GM21576 (cell line): ENCODE measurements at regions not wholly inside any gene's neighbourhood (a gene's known extent, or its start where the extent isn't known, plus 50 kb on each side); places are given as distances from the start of the nearest gene placed in this dataset.

Experiments used
- ATAC-seq: cut with Tn5 transposase; IDR thresholded peaks from one replicate; pipeline ENCODE4 v1.9.1; 2021; ENCODE audit warnings: mild to moderate bottlenecking, moderate library complexity; ENCODE audit not compliant: unreplicated experiment

GRCh38 chr10:2867788-2868299, 199.5 kb upstream of the PFKP start:
- ATAC-seq, result no peak

- ATAC-seq, result no peak
Observed at GRCh38 chr10:2866569-2866968, 200.8 kb upstream of the PFKP start.

DNA sequence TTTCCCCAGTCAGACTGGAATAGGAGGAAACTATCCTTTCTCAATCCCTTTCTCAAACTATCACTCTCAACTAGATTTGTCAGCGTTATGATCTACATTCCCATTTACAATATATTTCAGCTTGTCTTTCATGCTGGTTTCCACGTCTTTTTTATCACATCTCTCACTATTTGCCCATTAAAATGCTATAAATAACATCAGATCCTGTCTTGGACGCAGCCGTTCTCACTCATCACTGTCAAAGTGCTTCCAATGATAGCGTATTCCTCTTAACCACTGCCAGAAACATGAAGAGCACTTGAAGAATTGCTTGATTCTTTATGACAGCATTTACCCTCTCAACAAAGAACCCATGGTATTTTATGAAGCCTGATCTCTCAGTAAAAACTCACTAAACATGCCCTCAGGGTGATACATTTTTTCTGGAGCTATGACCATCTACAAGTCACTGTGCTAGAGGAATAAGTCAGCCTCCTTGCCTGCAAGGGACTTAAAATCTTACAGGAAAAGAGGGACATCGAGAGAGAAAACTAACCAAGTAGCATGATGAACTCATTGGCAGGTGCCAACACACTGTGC, 205.6 kb upstream of the PFKP start:
- no peak for ATAC-seq

DNA sequence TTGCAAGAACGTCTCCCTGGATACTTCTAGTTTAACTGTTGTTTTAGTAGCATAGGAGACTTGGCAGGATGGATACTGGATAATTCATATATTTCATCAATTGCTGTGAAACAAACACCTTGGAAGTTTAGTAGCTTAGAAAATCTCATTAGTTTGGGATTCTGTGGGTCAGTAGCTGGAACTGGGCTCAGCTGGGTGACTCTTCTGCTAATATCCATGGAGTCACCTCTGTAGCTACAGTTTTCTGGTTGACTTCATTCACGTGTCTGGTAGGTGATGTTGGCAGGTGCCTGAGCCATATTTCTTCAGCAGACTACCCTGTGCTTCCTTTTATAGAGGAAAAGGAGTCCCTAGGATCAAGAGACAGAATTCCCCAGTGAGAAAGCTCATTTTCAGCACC, 208.9 kb upstream of the PFKP start:
- ATAC-seq, result no peak

DNA sequence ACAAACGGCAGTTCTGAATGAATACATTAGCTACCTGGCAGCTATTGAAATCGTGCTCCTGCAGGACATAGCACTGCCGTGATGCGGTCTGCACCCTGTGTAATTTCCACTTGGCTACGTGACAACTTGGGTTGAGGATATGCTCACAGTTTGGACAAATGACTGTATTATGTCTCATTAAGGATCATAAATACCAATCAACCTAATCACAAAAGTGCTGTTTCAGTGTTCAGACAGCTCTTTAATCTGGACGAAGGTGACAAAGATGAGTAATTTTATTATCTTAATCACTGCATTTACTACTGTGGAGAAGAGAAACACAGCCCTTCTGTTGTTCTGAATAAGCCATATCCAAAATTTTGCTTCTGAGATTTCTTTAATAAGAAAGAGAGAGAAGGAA, 210.8 kb upstream of the PFKP start:
- no peak for ATAC-seq

DNA sequence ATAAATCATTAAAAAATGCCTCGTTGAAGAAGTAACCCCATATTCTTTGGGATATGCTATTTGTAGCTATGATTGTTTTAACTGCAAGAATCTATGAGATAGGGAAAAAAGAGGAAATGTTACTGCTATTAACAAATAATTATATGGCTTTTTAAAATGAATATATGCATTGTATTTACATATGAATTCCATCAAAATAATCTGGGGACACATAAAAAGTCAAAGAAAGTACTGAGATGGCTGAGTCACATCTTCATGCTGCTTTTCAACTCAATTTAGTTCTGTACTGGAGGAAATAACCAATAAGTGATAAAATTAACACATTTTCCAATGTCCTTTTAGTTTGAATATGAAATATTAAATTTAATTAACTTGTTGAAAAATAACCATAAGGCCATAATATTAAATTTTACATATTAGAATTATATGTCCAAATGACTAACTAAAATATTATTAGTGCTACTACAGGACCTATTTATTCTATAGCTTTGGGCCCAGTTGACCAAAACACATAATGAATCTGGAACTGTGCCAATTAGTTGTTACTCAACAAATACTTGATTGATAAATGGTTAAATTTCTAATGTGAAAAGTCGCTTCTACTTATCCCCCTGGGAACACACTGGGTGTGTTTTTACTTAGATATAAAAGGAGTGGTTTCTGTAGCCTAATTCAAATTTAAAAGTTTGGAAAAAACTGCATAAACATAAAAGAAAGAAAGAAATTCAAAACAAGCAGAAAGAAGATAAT, 214.6 kb upstream of the PFKP start:
- no peak for ATAC-seq

GRCh38 chr10:2851566-2851965, 215.8 kb upstream of the PFKP start:
- no peak for ATAC-seq

- ATAC-seq, result no peak
Observed at GRCh38 chr10:2850202-2850601, 217.1 kb upstream of the PFKP start.

DNA sequence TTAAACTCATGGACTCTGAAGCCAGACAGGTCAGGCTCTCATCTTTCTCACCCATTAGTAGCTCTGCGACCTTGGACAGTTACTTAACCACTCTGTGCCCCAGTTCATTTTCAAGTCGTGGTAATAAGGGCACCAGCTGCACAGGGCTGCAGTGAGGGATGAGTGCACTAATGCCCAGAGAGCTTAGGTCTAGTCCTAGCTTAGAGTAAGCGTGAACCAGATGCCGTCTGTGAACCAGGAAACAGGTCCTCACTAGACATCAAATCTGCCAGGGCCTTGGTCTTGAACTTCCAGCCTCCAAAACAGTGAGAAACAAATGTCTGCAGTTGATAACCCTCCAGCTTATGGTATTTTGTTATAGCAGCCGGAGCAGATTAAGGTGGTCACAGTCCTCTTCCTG, 222.4 kb upstream of the PFKP start:
- ATAC-seq, result no peak

DNA sequence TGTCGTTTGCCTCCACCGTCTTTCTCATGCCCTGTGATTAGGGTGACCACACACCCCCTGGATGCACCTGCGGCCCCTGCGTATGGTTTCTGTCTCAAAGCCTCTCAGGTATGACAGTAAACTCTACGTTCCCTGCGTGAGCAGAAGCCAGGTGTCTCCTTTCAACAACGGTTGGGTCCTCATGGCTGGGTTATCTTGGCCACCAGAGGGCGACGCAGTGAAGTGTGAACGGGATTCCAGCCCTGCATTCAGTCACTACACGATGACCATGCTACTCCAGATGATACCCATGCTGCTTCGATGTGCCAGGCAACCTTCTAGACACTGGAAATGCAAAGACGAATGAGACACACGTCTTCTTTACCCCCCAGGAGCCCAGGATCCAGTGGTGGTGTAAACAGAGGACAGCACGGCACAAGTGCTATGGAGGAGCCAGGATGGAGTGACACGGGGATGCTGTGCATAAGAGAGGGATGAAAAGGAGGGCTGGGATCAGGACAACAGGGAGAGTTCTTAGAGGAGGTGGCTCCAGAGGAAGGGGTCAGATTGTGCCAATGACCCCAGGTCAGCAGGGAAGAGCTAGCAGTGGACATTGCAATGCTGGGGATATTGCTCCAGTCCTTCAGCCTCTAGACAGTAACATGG, 228.1 kb upstream of the PFKP start:
- ATAC-seq, result no peak

DNA sequence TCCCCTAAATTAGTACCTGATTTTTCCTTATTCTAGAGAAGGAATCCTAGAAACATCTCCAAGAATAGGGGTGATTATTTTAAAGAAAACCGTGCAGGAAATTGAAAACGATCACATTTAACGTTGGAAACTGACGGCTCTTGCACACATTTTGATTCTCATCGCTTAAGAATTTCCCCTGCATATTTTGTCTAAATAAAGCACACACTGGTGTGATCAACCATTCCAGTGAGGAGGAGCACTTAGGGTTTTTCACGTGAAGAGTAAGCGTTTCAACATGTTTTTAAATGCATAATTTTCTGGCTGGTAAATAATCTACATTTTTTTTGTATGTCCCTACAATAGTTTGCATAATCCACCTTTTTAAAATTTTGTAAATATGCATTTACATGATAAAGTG, 229.7 kb upstream of the PFKP start:
- no peak for ATAC-seq

DNA sequence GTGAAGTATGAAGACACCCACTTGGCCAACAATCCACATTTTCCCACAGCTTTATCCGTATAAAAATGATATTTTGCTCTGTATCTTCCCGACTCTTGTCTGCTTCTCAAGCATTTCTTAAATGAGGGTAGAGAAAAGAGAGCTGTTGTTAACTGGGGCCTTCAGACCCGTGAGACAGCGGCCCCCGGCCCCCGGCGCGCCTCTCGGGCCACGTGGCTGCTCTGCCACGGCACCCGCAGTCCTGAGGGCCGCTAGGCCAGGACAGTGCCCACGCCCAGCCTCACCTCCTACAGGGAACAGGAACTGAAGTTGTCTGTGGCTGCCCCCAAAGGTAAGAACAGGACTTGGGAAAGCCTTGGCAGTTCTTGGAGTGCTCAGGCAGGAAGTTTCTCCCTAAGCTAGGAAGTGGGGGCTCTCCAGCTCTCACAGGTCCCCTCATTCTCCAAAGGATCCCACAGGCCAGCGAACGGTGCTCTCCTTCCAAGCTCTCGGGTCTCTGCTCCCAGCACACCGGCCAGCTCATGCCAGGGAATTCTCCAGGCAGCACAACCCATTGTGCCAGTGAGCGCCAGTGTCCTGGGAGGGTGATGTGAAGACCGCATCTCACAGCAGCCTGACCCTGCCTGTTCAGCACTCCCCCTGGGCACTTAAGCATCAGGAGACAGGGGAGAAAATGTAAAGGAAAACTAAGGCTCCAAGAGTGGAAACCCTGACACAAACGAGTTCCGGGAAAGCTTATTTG, 230.3 kb upstream of the PFKP start:
- ATAC-seq, result no peak

- ATAC-seq, result no peak
Observed at GRCh38 chr10:2834214-2834613, 233.1 kb upstream of the PFKP start.

DNA sequence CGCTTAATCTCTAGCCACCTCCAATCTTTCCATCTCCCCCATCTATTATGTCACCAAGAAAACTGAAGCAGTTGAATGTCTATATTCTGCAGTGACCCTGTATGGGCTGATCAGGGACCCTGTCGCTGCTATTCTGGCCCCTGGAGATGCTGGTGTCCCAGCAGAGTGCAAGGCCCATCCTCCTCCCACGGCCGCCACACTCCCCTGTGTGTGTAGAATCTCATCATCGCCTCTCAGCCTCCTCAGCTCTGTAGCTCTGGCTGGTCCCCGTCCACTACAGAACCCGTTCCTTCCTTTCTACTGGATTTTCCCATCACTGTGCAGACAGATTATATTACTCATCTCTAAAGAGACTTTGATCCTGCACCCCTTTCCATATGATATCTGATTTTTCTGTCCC, 235.8 kb upstream of the PFKP start:
- no peak for ATAC-seq

- ATAC-seq, result no peak
Observed at GRCh38 chr10:2828741-2829140, 238.6 kb upstream of the PFKP start.

DNA sequence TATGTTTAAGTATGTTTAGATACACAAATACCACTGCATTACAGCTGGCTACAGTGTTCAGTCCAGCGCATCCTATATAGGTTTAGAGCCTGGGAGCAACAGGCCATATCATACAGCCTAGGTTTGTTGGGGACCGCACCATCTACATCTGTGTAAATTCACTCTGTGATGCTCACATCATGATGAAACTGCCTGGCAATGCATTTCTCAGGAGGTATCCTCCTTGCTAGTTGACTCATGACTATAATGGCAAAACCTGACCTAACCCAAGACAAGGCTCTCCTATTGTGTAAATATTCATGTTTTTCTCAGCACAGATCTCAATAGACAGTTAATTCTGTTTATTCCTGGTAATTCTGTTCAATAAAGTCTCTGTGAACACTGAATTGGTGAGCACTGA, 240.7 kb upstream of the PFKP start:
- ATAC-seq, result no peak

- ATAC-seq, result no peak
Observed at GRCh38 chr10:2825841-2826240, 241.5 kb upstream of the PFKP start.

DNA sequence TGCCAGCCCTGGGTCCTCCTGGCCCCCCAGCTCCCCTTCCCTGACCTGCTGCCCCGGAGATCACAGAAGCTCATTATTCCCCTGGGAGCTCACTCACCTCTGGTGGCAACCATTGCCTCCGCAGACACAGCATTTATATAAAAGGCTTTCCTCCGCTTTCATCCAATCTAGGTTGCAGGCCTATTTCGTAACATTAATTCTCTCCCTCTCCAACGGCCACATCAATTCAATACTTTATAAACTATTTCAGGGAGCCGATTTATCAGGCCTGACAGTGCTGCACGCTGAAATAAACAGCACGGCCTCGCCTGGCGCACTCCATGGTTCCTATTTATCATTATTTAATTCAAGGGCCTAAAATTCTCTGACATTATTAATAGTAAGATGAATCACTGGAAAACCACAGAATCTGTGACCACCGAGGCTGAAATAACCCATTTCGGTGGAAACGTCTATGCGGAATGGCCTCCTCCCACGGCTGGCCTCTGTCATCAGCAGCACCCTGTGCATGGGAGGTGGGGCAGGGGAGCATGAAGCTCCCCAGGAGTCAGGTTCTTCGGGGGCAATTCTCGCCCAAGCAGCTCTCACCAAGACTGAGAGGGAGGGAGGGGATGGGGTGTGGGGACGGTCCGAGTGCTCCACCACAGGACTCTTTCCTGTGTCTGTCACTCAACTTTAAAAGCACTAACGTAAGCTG, 249.3 kb upstream of the PFKP start:
- ATAC-seq, result no peak

DNA sequence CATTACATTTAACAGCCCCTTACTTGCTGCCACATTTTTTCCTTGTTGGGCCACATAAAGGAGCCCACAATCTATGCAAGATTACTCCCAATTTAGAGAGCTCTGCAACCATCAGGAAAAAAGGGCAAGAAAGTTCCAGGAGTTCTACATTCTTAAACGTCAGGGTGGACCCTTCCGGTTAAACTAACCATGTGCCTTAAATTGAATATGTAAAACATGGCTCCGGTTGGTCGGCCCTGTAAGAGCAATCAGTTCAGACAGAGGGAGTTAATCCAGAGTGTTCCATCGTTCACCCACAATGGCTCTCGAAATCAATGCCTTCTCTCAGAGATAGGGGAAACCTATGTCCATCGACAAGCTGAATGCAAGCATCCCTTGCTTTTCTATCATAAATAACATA, 253.7 kb upstream of the PFKP start:
- ATAC-seq, result no peak

GRCh38 chr10:2813286-2813685, 254.1 kb upstream of the PFKP start:
- ATAC-seq, result no peak

- no peak for ATAC-seq
Observed at GRCh38 chr10:2812631-2813030, 254.7 kb upstream of the PFKP start.
